Effector memory CD8-positive, alpha-beta T cell (primary cell): ENCODE measurements at regions not wholly inside any gene's neighbourhood (a gene's known extent, or its start where the extent isn't known, plus 50 kb on each side); places are given as distances from the start of the nearest gene placed in this dataset.
"Not testable (repeated sequence)": the region's sequence is repeated elsewhere in the genome, so short reads cannot be mapped to it uniquely, and the experiment has no call there.

Experiments
- ATAC-seq: fragments of 150-1000 bp; cut with Tn5 transposase; replicated peaks from 2 replicates; pipeline ENCODE4 v1.10.0; 2021; ENCODE audit warnings: mild to moderate bottlenecking, moderate library complexity
- DNase-seq, 3 experiments: peaks; one replicate each; pipeline ENCODE4 v3.0.0; 2021
- H3K27ac Mint-ChIP-seq, 2 donors: one replicate each; pipeline ENCODE4 v1.8.0; 2022; ENCODE audit warnings: mild to moderate bottlenecking in 2 of 2, mixed read lengths in 2 of 2, moderate library complexity in 2 of 2
- H3K27me3 Mint-ChIP-seq, 2 donors: one replicate each; pipeline ENCODE4 v1.8.0; 2022; ENCODE audit warnings: mixed read lengths in 2 of 2
- H3K36me3 Mint-ChIP-seq: one replicate; pipeline ENCODE4 v1.8.0; 2022; ENCODE audit warnings: mild to moderate bottlenecking, moderate library complexity, mixed read lengths; ENCODE audit not compliant: insufficient read depth
- H3K4me1 Mint-ChIP-seq, 2 donors: one replicate each; pipeline ENCODE4 v1.8.0; 2022; ENCODE audit warnings: low read depth in 2 of 2, mixed read lengths in 2 of 2
- H3K4me3 Mint-ChIP-seq, 2 donors: one replicate each; pipeline ENCODE4 v1.8.0; 2022; ENCODE audit warnings: mild to moderate bottlenecking in 2 of 2, mixed read lengths in 2 of 2, moderate library complexity in 2 of 2
- H3K9me3 Mint-ChIP-seq, 2 donors: one replicate each; pipeline ENCODE4 v1.8.0; 2022; ENCODE audit warnings: mixed read lengths in 2 of 2

GRCh38 chr14:55773984-55774545 is 194.1 kb downstream of the KTN1 start:
- ATAC-seq (no peak), DNase-seq (no peak)
- Mint-ChIP-seq H3K4me1 (no peaks in the 10 kb centered on the region), H3K4me3 (no peak overlapping the region), H3K27ac (no peak overlapping the region), H3K9me3 (peaks cover 0 to 2% of the 10 kb centered on the region in 2 donors), H3K27me3 (peaks cover 0 to 10% of the 10 kb centered on the region in 2 donors), H3K36me3 (no peaks in the 10 kb centered on the region)

- Mint-ChIP-seq H3K27ac (no peak overlapping the region), H3K4me1 (no peaks in the 10 kb centered on the region), H3K27me3 (no peaks in the 10 kb centered on the region), H3K4me3 (no peak overlapping the region), H3K36me3 (no peaks in the 10 kb centered on the region), H3K9me3 (peaks cover 0 to 2% of the 10 kb centered on the region in 2 donors)
- ATAC-seq (no peak), DNase-seq (no peak)
Measured at GRCh38 chr14:55777877-55778276, 197.9 kb downstream of the KTN1 start.

- H3K36me3 Mint-ChIP-seq, result no peaks in the 10 kb centered on the region
- no peak overlapping the region for H3K4me3 Mint-ChIP-seq
- DNase-seq, result no peak
- peak overlapping the region in 1 of 2 donors; percentile 6 for H3K27ac Mint-ChIP-seq
- H3K9me3 Mint-ChIP-seq, result peaks cover 0 to 2% of the 10 kb centered on the region in 2 donors
- no peaks in the 10 kb centered on the region for H3K4me1 Mint-ChIP-seq
- no peak for ATAC-seq
- H3K27me3 Mint-ChIP-seq, result peaks cover 0 to 14% of the 10 kb centered on the region in 2 donors
Measured at GRCh38 chr14:55780156-55780946, 200.3 kb downstream of the KTN1 start.

DNA sequence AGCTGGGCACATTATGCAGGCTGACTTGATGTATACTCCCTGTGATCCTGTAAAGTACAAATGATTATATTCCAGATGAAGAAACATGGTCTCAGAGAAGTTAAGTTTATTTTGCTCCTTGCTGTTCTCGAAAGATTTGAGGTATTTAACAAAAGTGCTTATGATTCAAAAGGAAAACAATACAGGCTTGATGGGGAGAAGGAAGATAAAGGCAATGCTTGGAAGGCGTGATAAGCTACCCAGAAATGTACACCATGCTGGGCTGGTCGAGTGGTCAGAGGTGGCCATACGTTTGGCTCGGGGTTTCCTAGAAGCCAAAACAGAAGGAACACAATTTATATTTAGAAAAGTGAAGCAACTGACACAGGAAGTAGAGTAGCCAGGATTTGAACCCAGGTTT is 201.0 kb downstream of the KTN1 start:
- Mint-ChIP-seq H3K9me3 (no peaks in the 10 kb centered on the region), H3K4me3 (no peak overlapping the region), H3K4me1 (no peaks in the 10 kb centered on the region), H3K36me3 (no peaks in the 10 kb centered on the region), H3K27me3 (peaks cover 0 to 14% of the 10 kb centered on the region in 2 donors), H3K27ac (peak overlapping the region in 1 of 2 donors; percentile 6)
- DNase-seq (no peak), ATAC-seq (no peak)

DNA sequence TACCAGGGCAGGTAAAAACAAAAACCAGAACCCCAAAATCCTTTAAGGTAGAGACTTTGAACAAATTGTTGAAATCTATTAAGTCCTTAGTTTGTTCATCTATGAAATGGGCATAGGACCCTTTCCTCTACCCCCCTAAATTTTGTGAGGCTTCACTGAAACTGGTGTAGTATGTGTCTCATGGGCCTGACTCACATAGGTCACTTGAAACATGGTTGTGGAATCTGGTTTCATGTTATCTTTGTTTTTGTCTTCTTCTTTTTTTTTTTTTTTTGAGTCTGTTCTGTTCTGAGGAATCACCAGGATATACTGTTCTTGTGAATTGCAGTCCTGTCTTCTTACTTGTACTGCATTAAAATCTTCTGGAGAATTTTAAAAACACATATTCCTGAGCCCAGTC is 202.2 kb downstream of the KTN1 start:
- no peak for DNase-seq
- H3K9me3 Mint-ChIP-seq, result no peaks in the 10 kb centered on the region
- H3K27me3 Mint-ChIP-seq, result peaks cover 7 to 22% of the 10 kb centered on the region in 2 donors
- H3K27ac Mint-ChIP-seq, result no peak overlapping the region
- H3K4me1 Mint-ChIP-seq, result no peaks in the 10 kb centered on the region
- ATAC-seq, result no peak
- no peaks in the 10 kb centered on the region for H3K36me3 Mint-ChIP-seq
- no peak overlapping the region for H3K4me3 Mint-ChIP-seq

- DNase-seq, result no peak
- no peak overlapping the region for H3K4me3 Mint-ChIP-seq
- no peak for ATAC-seq
- no peaks in the 10 kb centered on the region for H3K36me3 Mint-ChIP-seq
- H3K27me3 Mint-ChIP-seq, result peaks cover 10 to 13% of the 10 kb centered on the region in 2 donors
- H3K4me1 Mint-ChIP-seq, result no peaks in the 10 kb centered on the region
- no peak overlapping the region for H3K27ac Mint-ChIP-seq
- H3K9me3 Mint-ChIP-seq, result no peaks in the 10 kb centered on the region
Measured at GRCh38 chr14:55789406-55789805, 209.4 kb downstream of the KTN1 start.

DNA sequence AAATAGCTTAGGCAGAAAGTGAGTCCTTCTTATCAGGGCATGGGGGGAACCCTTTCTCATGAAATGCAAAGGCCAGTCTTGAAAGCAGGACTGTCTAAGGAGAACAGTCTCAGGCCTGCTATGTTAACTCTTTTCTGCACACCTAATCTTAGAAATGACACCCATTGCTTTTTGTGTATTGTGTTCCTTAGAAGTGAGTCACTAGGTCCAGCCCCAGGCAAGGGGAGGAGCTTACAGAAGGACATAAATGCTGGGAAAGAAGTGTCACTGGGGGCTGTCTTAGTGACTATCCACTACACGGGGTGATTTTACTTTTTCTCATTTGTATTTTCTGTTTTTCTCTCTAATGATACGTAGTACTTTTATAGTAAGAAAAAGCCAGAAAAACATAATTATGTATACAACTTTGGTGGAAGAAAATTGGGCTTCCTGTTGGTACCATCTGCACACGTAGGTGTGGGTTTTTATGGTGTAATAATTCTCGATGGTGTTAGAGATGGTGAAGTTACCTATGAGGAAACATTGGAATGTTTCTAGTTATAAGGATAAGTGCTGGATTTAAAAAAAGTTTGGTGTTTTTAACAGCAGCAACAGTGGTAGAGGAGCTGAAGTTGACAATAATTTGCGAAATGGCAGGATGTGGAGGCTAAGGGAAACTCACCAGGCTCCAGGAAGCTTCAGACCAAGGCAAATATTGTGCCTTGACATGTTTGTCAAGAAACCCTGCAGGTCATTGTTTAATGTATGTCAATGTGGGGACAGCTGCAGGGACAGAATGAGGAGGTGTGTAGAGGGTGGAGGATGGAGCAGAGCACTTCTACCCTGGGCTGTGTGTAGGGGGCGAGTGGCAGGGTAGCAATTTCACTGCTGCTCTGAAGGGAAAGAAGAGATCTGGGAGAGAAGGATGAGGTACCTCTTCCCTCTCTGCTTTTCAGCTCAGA is 214.9 kb downstream of the KTN1 start:
- DNase-seq, result no peak
- Mint-ChIP-seq H3K4me1 (no peaks in the 10 kb centered on the region), H3K9me3 (no peaks in the 10 kb centered on the region), H3K27me3 (no peaks in the 10 kb centered on the region), H3K4me3 (no peak overlapping the region), H3K36me3 (no peaks in the 10 kb centered on the region), H3K27ac (no peak overlapping the region)
- no peak for ATAC-seq

GRCh38 chr14:55796513-55796912 is 216.5 kb downstream of the KTN1 start:
- H3K36me3 Mint-ChIP-seq, H3K4me1 Mint-ChIP-seq, ATAC-seq, DNase-seq, H3K27ac Mint-ChIP-seq, H3K9me3 Mint-ChIP-seq, H3K4me3 Mint-ChIP-seq, H3K27me3 Mint-ChIP-seq: not testable (repeated sequence)

- Mint-ChIP-seq H3K9me3 (peaks cover 0 to 5% of the 10 kb centered on the region in 2 donors), H3K27ac (no peak overlapping the region), H3K27me3 (no peaks in the 10 kb centered on the region), H3K4me1 (peaks cover 2 to 6% of the 10 kb centered on the region in 2 donors), H3K36me3 (no peaks in the 10 kb centered on the region), H3K4me3 (no peak overlapping the region)
- DNase-seq, result no peak
- no peak for ATAC-seq
Measured at GRCh38 chr14:55798406-55798805, 218.4 kb downstream of the KTN1 start.

- Mint-ChIP-seq H3K4me1 (peaks cover 4 to 16% of the 10 kb centered on the region in 2 donors), H3K27ac (no peak overlapping the region), H3K4me3 (no peak overlapping the region), H3K27me3 (no peaks in the 10 kb centered on the region), H3K36me3 (no peaks in the 10 kb centered on the region), H3K9me3 (peaks cover 0 to 5% of the 10 kb centered on the region in 2 donors)
- ATAC-seq, result no peak
- DNase-seq, result no peak
Measured at GRCh38 chr14:55799508-55800095, 219.6 kb downstream of the KTN1 start.

- H3K4me1 Mint-ChIP-seq, result peaks cover 9 to 19% of the 10 kb centered on the region in 2 donors
- DNase-seq, result no peak
Measured at GRCh38 chr14:55800156-55800785, 220.3 kb downstream of the KTN1 start.

DNA sequence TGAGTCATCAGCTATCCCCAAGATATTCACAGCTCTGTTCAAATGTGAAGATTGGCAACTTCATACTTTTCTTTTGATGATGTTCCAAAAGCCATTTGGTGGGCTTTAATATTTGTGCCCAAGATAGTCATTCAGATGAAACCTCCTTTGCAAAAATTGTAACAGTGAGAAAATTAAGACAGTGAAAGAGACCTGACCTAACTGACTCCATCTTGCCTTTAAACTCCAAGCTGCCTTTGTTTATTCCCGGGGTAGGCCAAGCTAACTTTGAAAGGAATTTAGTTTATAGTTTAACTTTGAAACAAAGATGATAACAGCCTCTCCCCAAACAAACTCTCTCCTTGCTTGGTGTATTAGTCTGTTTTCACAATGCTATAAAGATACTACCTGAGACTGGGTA is 221.1 kb downstream of the KTN1 start:
- Mint-ChIP-seq H3K27ac (peak overlapping the region; percentile 25 to 86), H3K36me3 (no peaks in the 10 kb centered on the region), H3K4me1 (peaks cover 16 to 22% of the 10 kb centered on the region in 2 donors), H3K27me3 (no peaks in the 10 kb centered on the region), H3K9me3 (peaks cover 0 to 5% of the 10 kb centered on the region in 2 donors), H3K4me3 (no peak overlapping the region)
- DNase-seq (no peak), ATAC-seq (no peak)

More at GRCh38 chr14:55800156-55800785, 220.3 kb downstream of the KTN1 start:
- Mint-ChIP-seq H3K27ac (no peak overlapping the region), H3K36me3 (no peaks in the 10 kb centered on the region), H3K9me3 (peaks cover 0 to 5% of the 10 kb centered on the region in 2 donors), H3K27me3 (no peaks in the 10 kb centered on the region), H3K4me3 (no peak overlapping the region)
- ATAC-seq, result no peak
